Bone marrow (tissue), 2 donors: ENCODE measurements at regions not wholly inside any gene's neighbourhood (a gene's known extent, or its start where the extent isn't known, plus 50 kb on each side); places are given as distances from the start of the nearest gene placed in this dataset.
"Not testable (repeated sequence)": the region's sequence is repeated elsewhere in the genome, so short reads cannot be mapped to it uniquely, and the experiment has no call there.

ENCODE experiments used
- DNase-seq, 2 donors: peaks; one replicate each; lab custom pipeline; 2025; lab: John Stamatoyannopoulos, UW

GRCh38 chr22:46040471-46041465 is 63.8 kb upstream of the WNT7B start:
- no peak for DNase-seq

GRCh38 chr22:46041642-46042041 is 64.7 kb upstream of the WNT7B start:
- no peak for DNase-seq

- no peak for DNase-seq
These were observed 65.8 kb upstream of the WNT7B start for GRCh38 chr22:46042786-46043185.

- DNase-seq, result no peak
These were observed 66.4 kb upstream of the WNT7B start for GRCh38 chr22:46043339-46043738.

- peak in 1 of 2 donors; percentile 63 for DNase-seq
These were observed 67.1 kb upstream of the WNT7B start for GRCh38 chr22:46043816-46044620.

- DNase-seq, result peak in 1 of 2 donors; percentile 66
These were observed 67.9 kb upstream of the WNT7B start for GRCh38 chr22:46044621-46045458.

- DNase-seq, result no peak
These were observed 68.7 kb upstream of the WNT7B start for GRCh38 chr22:46045459-46046298.

GRCh38 chr22:46046299-46046685 is 69.3 kb upstream of the WNT7B start:
- DNase-seq, result no peak

GRCh38 chr22:46047226-46047625 is 70.3 kb upstream of the WNT7B start:
- DNase-seq, result no peak

- DNase-seq, result peak in 1 of 2 donors; percentile 40
These were observed 71.1 kb upstream of the WNT7B start for GRCh38 chr22:46047841-46048595.

- not testable (repeated sequence) for DNase-seq
These were observed 71.7 kb upstream of the WNT7B start for GRCh38 chr22:46048661-46049060.

- no peak for DNase-seq
These were observed 72.9 kb upstream of the WNT7B start for GRCh38 chr22:46049726-46050450.

- no peak for DNase-seq
These were observed 73.5 kb upstream of the WNT7B start for GRCh38 chr22:46050451-46050845.

- no peak for DNase-seq
These were observed 74.1 kb upstream of the WNT7B start for GRCh38 chr22:46050916-46051614.

GRCh38 chr22:46051646-46052045 is 74.7 kb upstream of the WNT7B start:
- no peak for DNase-seq

GRCh38 chr22:46052331-46052771 is 75.4 kb upstream of the WNT7B start:
- DNase-seq, result no peak

GRCh38 chr22:46052801-46053562 is 76.0 kb upstream of the WNT7B start:
- DNase-seq, result no peak

GRCh38 chr22:46053563-46054090 is 76.7 kb upstream of the WNT7B start:
- peak in 1 of 2 donors; percentile 92 for DNase-seq
